Amniotic stem cell (primary cell): ENCODE measurements at regions not wholly inside any gene's neighbourhood (a gene's known extent, or its start where the extent isn't known, plus 50 kb on each side); places are given as distances from the start of the nearest gene placed in this dataset.

Experiments
- DNase-seq: peaks from one replicate; lab custom pipeline; 2025; lab: John Stamatoyannopoulos, UW

GRCh38 chr10:91691981-91692380 is 59.1 kb upstream of the PPP1R3C start:
- no peak for DNase-seq

DNA sequence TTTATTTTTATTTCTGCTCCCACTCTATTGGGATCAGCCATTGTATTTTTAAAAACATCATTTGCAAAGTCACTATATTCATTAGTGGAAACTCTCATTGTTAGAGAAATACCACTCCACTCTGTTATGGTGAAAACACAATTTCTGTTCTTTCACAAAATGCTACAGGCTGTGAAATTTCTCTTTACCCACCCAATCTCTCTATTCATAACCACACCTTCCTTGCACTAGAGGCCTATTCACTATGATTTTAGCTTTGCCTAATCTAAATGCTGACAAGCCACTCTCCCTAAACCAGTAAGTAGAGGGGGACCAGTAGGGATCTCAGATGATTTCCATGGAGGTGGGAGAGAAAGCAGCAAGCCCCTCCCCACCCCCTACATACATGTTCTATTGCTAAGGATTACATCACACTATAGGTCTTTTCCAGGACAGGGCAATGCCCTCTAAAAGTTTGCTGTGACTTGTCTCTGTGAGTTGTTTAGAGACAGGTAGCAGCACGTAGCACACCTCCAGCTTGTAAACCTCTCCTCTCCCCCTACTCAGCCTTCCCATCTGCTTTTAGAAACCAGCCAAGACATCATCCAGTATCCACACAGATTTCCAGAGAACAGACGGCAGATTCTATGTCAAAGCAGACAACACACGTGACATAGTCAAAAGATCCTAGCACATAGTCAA is 58.3 kb upstream of the PPP1R3C start:
- no peak for DNase-seq

DNA sequence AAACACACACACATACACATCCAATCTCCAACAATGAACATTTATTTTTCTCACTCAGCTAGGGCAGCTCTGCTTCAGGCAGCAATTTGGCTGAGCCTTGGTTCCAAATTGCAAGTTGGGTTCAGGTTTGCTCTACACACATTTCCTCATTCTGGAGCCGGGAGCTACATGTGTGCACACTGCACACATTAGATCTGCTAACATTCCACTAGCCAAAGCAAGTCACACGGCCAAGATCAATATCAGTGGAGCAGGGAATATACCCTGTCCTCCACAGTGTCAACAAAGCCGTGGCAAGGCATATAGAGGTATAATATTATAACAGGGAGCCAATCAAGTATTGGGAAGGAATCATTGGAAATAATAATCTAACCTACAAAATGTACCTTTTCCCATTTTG is 57.5 kb upstream of the PPP1R3C start:
- no peak for DNase-seq

GRCh38 chr10:91689731-91690168 is 56.9 kb upstream of the PPP1R3C start:
- no peak for DNase-seq

DNA sequence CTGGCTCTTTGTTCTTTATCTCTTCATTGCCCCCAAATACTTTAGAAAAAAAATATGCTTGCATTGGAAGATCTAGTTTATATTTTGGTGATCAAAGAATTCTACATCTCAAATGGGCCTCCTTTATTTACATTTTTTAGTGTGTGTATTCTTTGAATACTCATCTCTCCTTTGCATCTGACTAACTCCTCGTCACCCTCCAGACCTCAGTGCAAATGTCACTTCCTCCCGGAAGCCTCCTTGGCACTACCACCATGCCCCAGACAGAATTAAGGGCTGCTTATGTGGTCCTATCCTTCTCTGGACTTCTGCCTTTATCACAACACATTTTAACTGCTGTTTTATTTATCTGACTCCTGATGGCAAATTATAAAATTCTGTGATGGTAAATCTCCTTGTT is 52.0 kb upstream of the PPP1R3C start:
- no peak for DNase-seq

- DNase-seq: peak; percentile 70
Measured at GRCh38 chr10:91683975-91684374, 51.1 kb upstream of the PPP1R3C start.

DNA sequence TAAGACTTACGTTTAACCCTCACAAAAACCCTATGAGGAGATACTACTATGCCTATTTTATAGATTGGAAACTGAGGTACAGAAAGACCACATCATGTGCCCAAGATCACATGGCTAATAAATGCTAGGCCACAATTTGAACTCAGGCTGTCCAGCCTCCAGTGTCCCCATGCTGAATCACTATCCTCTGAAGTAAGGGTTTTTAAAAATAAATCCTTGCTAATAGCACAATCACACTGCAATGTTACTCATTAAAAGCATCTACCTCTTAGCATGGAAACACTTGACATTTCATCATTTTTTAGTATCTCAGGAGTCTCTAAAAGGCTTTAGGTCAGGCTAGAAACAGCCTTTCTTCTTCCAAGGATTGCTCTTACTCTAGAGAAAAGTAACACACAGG is 50.0 kb upstream of the PPP1R3C start:
- DNase-seq: no peak
